ENCODE measurements at regions not wholly inside any gene's neighbourhood (a gene's known extent, or its start where the extent isn't known, plus 50 kb on each side); places are given as distances from the start of the nearest gene placed in this dataset.

DNA sequence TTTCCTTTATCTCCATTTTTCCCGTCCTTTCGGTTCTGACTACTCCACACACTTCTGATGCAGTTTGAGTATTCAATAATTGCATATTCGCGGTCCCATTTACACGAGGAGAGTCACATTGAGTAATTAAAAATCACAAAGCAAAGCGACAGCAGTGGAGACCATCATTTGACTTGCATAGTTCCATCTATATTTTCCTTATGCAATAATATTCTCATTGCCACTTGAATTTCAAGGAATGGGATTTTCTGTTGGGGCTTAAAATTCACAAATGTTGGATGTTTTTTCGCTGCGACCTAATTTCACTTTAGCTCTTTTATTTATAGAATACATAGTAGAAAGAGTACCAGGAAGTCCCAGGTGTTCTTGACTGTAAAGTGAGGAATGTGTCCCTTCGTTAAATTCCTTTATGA lies 186.8 kb downstream of the ZEB2 start:
- Histone ChIP-seq H3K27me3 (ENCODE audit: control insufficient read depth, insufficient read depth, low read length) (no peaks in the 10 kb centered on the region), H3K36me3 (ENCODE audit: control insufficient read depth, insufficient read depth, low read length) (no peaks in the 10 kb centered on the region), H3K4me3 (ENCODE audit: low read length) (peak overlapping the region; percentile 60), H3K4me1 (ENCODE audit: control insufficient read depth, insufficient read depth, low read length) (peaks cover 15% of the 10 kb centered on the region), H3K9me3 (ENCODE audit: control insufficient read depth, insufficient read depth, low read length) (no peaks in the 10 kb centered on the region), H3K27ac (ENCODE audit: low read length) (no peak overlapping the region)
- Mint-ChIP-seq H3K36me3 (no peaks in the 10 kb centered on the region), H3K4me3 (peak overlapping the region; percentile 89), H3K27ac (peak overlapping the region; percentile 69 to 93), H3K9me3 (no peaks in the 10 kb centered on the region), H3K4me1 (peaks cover 36 to 39% of the 10 kb centered on the region in 2 donors), H3K27me3 (ENCODE audit: low read depth in 2 of 2) (no peaks in the 10 kb centered on the region)
- TF ChIP-seq, protein P1, sequence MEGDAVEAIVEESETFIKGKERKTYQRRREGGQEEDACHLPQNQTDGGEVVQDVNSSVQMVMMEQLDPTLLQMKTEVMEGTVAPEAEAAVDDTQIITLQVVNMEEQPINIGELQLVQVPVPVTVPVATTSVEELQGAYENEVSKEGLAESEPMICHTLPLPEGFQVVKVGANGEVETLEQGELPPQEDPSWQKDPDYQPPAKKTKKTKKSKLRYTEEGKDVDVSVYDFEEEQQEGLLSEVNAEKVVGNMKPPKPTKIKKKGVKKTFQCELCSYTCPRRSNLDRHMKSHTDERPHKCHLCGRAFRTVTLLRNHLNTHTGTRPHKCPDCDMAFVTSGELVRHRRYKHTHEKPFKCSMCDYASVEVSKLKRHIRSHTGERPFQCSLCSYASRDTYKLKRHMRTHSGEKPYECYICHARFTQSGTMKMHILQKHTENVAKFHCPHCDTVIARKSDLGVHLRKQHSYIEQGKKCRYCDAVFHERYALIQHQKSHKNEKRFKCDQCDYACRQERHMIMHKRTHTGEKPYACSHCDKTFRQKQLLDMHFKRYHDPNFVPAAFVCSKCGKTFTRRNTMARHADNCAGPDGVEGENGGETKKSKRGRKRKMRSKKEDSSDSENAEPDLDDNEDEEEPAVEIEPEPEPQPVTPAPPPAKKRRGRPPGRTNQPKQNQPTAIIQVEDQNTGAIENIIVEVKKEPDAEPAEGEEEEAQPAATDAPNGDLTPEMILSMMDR (IDR thresholded peaks at IDR 0.05), result no peak
- WGBS (ENCODE audit: insufficient coverage), result 71% methylated on average over 7 of the region's 9 CpGs
- intact Hi-C loops (cut with micrococcal nuclease), result loop anchor here (5.0 kb wide), 2 partner anchors 124 to 189 kb away; partner anchors contain the start of gene ZEB2
- ATAC-seq, result no peak
- DNase-seq, result no peak

DNA sequence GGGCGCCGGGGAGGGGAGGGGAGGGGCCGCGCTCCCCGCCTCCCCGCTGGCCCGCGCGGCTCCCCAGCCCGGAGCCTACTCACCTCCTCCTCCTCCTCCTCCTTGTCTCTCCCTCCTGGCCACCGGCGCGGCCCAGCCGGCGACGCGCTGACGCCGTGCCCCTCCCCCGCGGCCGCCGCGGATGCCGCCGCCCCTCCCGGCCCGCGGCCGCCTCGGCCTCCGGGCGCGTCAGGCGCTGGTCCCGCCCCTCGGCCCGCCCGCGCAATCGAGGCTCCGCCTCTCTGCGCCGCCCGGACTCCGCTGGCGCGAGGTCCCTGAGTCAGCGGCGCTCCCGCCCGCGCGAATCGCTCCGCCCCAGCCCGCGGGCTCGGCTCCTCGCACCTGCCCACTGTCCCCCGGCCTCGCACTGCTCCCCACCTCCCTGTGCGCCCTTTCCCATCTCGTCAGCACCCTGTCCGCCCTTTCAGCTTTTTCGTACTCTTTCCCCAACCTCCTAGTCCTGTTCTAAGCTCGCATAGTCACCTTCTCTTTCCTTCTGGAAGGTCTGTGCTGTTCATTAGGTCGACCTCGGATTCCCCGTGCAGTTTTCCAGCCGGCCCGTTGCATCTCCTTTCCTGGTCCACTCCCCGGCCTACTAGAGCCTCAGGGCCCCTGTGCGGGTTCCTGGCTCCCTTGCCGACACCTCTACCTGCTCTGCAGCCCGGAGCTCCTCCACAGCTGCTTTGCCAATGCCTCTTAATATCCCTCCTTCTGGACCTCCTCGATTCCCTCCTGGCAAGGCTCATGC lies 187.4 kb downstream of the ZEB2 start:
- TF ChIP-seq, protein P1 (IDR thresholded peaks at IDR 0.05), result no peak
- 2% methylated on average over 75 of the region's 77 CpGs for WGBS (ENCODE audit: insufficient coverage)
- Histone ChIP-seq H3K9me3 (ENCODE audit: control insufficient read depth, insufficient read depth, low read length) (no peaks in the 10 kb centered on the region), H3K27me3 (ENCODE audit: control insufficient read depth, insufficient read depth, low read length) (no peaks in the 10 kb centered on the region), H3K27ac (ENCODE audit: low read length) (peak overlapping the region; percentile 58), H3K4me3 (ENCODE audit: low read length) (peak overlapping the region; percentile 60), H3K36me3 (ENCODE audit: control insufficient read depth, insufficient read depth, low read length) (no peaks in the 10 kb centered on the region), H3K4me1 (ENCODE audit: control insufficient read depth, insufficient read depth, low read length) (peaks cover 15% of the 10 kb centered on the region)
- peaks cover 36 to 39% of the 10 kb centered on the region in 2 donors for H3K4me1 Mint-ChIP-seq
- peak; percentile 90 to 95 for DNase-seq
- peak; percentile 89 to 97 (median 90) for ATAC-seq
- H3K36me3 Mint-ChIP-seq, result no peaks in the 10 kb centered on the region
- peak overlapping the region; percentile 91 for H3K4me3 Mint-ChIP-seq
- no peaks in the 10 kb centered on the region for H3K9me3 Mint-ChIP-seq
- no peaks in the 10 kb centered on the region for H3K27me3 Mint-ChIP-seq (ENCODE audit: low read depth in 2 of 2)
- H3K27ac Mint-ChIP-seq, result peak overlapping the region; percentile 87 to 93
- intact Hi-C loops (cut with micrococcal nuclease), result loop anchor here (5.0 kb wide), 2 partner anchors 125 to 190 kb away; partner anchors contain the start of gene ZEB2

DNA sequence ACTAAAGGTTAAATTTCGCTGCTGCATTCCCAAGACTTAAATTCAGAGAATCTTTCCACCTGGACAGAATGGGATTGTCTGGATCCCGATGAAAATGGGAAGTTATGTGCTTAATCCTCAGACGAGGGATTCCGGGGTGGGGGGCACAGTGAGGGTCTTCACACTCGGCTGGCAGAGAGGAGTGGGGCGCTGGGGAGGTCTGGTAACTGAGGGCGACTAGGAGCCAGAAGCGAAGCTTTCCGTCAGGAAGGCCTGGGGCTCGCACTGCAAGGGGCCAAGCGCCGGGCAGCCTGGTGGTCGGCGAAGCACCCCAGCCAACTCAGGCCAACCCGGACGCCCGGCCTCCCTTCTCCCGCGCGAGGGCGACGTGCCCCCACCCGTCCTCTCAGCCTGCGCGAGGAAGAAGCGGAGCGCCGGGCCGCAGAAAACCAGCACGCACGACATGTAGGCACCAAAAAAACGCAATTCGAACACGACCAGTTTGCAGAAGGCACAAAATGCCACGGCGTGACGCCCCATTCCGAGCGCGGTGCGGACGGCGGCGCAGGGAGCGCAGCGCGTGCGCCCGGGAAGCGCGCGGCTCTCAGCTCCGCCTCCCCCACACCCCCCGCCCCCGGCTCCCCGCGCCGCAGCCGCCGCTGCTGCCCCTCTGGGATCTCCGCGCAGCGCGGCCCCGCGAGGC lies 188.1 kb downstream of the ZEB2 start:
- under 1% methylated on average over 63 of the region's 66 CpGs for WGBS (ENCODE audit: insufficient coverage)
- ATAC-seq (peak; percentile 74 to 87 (median 78)), DNase-seq (peak in 1 of 2 donors; percentile 90)
- Histone ChIP-seq H3K27me3 (ENCODE audit: control insufficient read depth, insufficient read depth, low read length) (no peaks in the 10 kb centered on the region), H3K27ac (ENCODE audit: low read length) (peak overlapping the region; percentile 53), H3K9me3 (ENCODE audit: control insufficient read depth, insufficient read depth, low read length) (no peaks in the 10 kb centered on the region), H3K36me3 (ENCODE audit: control insufficient read depth, insufficient read depth, low read length) (no peaks in the 10 kb centered on the region), H3K4me1 (ENCODE audit: control insufficient read depth, insufficient read depth, low read length) (peaks cover 15% of the 10 kb centered on the region), H3K4me3 (ENCODE audit: low read length) (peak overlapping the region; percentile 57)
- TF ChIP-seq, protein P1 (IDR thresholded peaks at IDR 0.05), result no peak
- H3K27ac Mint-ChIP-seq, result peak overlapping the region; percentile 87 to 93
- no peaks in the 10 kb centered on the region for H3K36me3 Mint-ChIP-seq
- H3K9me3 Mint-ChIP-seq, result no peaks in the 10 kb centered on the region
- intact Hi-C loops (cut with micrococcal nuclease), result loop anchor here (5.0 kb wide), 2 partner anchors 125 to 190 kb away; partner anchors contain the start of gene ZEB2
- no peaks in the 10 kb centered on the region for H3K27me3 Mint-ChIP-seq (ENCODE audit: low read depth in 2 of 2)
- H3K4me1 Mint-ChIP-seq, result peaks cover 43 to 46% of the 10 kb centered on the region in 2 donors
- peak overlapping the region; percentile 91 for H3K4me3 Mint-ChIP-seq

All from natural killer cell (primary cell).